Activated CD8-positive, alpha-beta T cell treated with anti-CD3 and anti-CD28 coated beads for 36 hours (primary cell): ENCODE measurements at regions not wholly inside any gene's neighbourhood (a gene's known extent, or its start where the extent isn't known, plus 50 kb on each side); places are given as distances from the start of the nearest gene placed in this dataset.

Experiments used
- ATAC-seq: fragments of 200-7000 bp; cut with Tn5 transposase; one replicate; pipeline ENCODE4 v1.10.0; 2021; ENCODE audit warnings: mild to moderate bottlenecking, moderate library complexity
- CTCF ChIA-PET: fragments of 350-600 bp; sonication (Branson Sonifier 250); formaldehyde crosslinking; loops from one replicate; lab custom pipeline; 2021; ENCODE audit warnings: antibody characterized with exemption; lab: Charles Lee
- POLR2A ChIA-PET: fragments of 350-600 bp; sonication (Branson Sonifier 250); formaldehyde crosslinking; loops from one replicate; lab custom pipeline; 2021; ENCODE audit warnings: antibody characterized with exemption; lab: Charles Lee
- DNase-seq: peaks from one replicate; pipeline ENCODE4 v3.0.0-alpha.2; 2020
- H3K27ac Mint-ChIP-seq: one replicate; pipeline ENCODE4 v1.8.0; 2021; ENCODE audit warnings: mild to moderate bottlenecking, mixed read lengths
- H3K27me3 Mint-ChIP-seq: one replicate; pipeline ENCODE4 v1.8.0; 2021; ENCODE audit warnings: mixed read lengths
- H3K36me3 Mint-ChIP-seq: one replicate; pipeline ENCODE4 v1.8.0; 2021; ENCODE audit warnings: low read depth, mixed read lengths
- H3K4me1 Mint-ChIP-seq: one replicate; pipeline ENCODE4 v1.8.0; 2021; ENCODE audit warnings: low read depth, mixed read lengths
- H3K4me3 Mint-ChIP-seq: one replicate; pipeline ENCODE4 v1.8.0; 2021; ENCODE audit warnings: mild to moderate bottlenecking, moderate library complexity, mixed read lengths
- H3K9me3 Mint-ChIP-seq: one replicate; pipeline ENCODE4 v1.8.0; 2021; ENCODE audit warnings: mixed read lengths
- CTCF ChIP-seq: fragments of 200-600 bp; IDR thresholded peaks from one replicate; pipeline ENCODE4 v1.8.0; 2022; ENCODE audit warnings: antibody characterized with exemption, mild to moderate bottlenecking
- intact Hi-C: fragments of 100-400 bp; cut with micrococcal nuclease; formaldehyde crosslinking; loops from one replicate; pipeline ENCODE4 v1.10.0; 2022

GRCh38 chr1:221439747-221440501, 302.0 kb downstream of the DUSP10 start:
- H3K27ac Mint-ChIP-seq = peak overlapping the region; percentile 93

GRCh38 chr1:221440658-221441057, 301.2 kb downstream of the DUSP10 start:
- POLR2A ChIA-PET = interaction anchor here (0.7 to 2.4 kb wide), 4 partner anchors 8 to 337 kb away, joined by 3 to 5 read pairs (median 3); partner anchors contain the start of gene DUSP10
- peaks cover 27% of the 10 kb centered on the region for H3K4me1 Mint-ChIP-seq
- H3K36me3 Mint-ChIP-seq = no peaks in the 10 kb centered on the region
- no peaks in the 10 kb centered on the region for H3K9me3 Mint-ChIP-seq
- H3K4me3 Mint-ChIP-seq = no peak overlapping the region
- DNase-seq (no peak), ATAC-seq (no peak)
- CTCF ChIA-PET = interaction anchor here (1.5 to 1.6 kb wide), 2 partner anchors 8 to 177 kb away, joined by 3 to 5 read pairs; no protein-coding TSS in a partner anchor
- peak overlapping the region; percentile 93 for H3K27ac Mint-ChIP-seq
- intact Hi-C loops = loop anchor here (10.0 kb wide), 1 partner anchor 274 kb away; no protein-coding TSS in a partner anchor
- TF ChIP-seq CTCF = no peak
- peaks cover 15% of the 10 kb centered on the region for H3K27me3 Mint-ChIP-seq

More at GRCh38 chr1:221439747-221440501, 302.0 kb downstream of the DUSP10 start:
- H3K36me3 Mint-ChIP-seq = no peaks in the 10 kb centered on the region
- ChIA-PET CTCF (interaction anchor here (1.0 to 2.2 kb wide), 4 partner anchors 7 to 630 kb away, joined by 3 to 7 read pairs (median 4); no protein-coding TSS in a partner anchor), POLR2A (interaction anchor here (0.7 to 1.2 kb wide), 5 partner anchors 8 to 339 kb away, joined by 3 to 5 read pairs (median 3); no protein-coding TSS in a partner anchor)
- DNase-seq (peak; percentile 73), ATAC-seq (peak; percentile 76)
- H3K27me3 Mint-ChIP-seq = peaks cover 12% of the 10 kb centered on the region
- peaks cover 34% of the 10 kb centered on the region for H3K4me1 Mint-ChIP-seq
- no peaks in the 10 kb centered on the region for H3K9me3 Mint-ChIP-seq
- intact Hi-C loops = loop anchor here (5.0 to 10.0 kb wide), 3 partner anchors 175 to 558 kb away; no protein-coding TSS in a partner anchor
- no peak for TF ChIP-seq CTCF
- H3K4me3 Mint-ChIP-seq = no peak overlapping the region

- no peaks in the 10 kb centered on the region for H3K9me3 Mint-ChIP-seq
- no peak overlapping the region for H3K27ac Mint-ChIP-seq
- no peak for ATAC-seq
- intact Hi-C loops = loop anchor here (10.0 kb wide), 1 partner anchor 273 kb away; no protein-coding TSS in a partner anchor
- no peak for DNase-seq
- POLR2A ChIA-PET = interaction anchor here (2.4 kb wide), 1 partner anchor 300 kb away, joined by 5 read pairs; the partner anchor contains the start of gene DUSP10
- H3K4me1 Mint-ChIP-seq = peaks cover 28% of the 10 kb centered on the region
- H3K27me3 Mint-ChIP-seq = peaks cover 22% of the 10 kb centered on the region
- H3K4me3 Mint-ChIP-seq = no peak overlapping the region
- H3K36me3 Mint-ChIP-seq = no peaks in the 10 kb centered on the region
- no peak for TF ChIP-seq CTCF
- CTCF ChIA-PET = no interaction called here
Observed at GRCh38 chr1:221442056-221442455, 299.8 kb downstream of the DUSP10 start.

- intact Hi-C loops = loop anchor here (10.0 kb wide), 1 partner anchor 270 kb away; no protein-coding TSS in a partner anchor
- POLR2A ChIA-PET = no interaction called here
- no peak for ATAC-seq
Observed at GRCh38 chr1:221444346-221444745, 297.5 kb downstream of the DUSP10 start.

More at GRCh38 chr1:221444346-221444745, 297.5 kb downstream of the DUSP10 start:
- Mint-ChIP-seq H3K27me3 (peaks cover 28% of the 10 kb centered on the region), H3K27ac (no peak overlapping the region), H3K4me1 (peaks cover 22% of the 10 kb centered on the region), H3K9me3 (no peaks in the 10 kb centered on the region), H3K4me3 (no peak overlapping the region), H3K36me3 (no peaks in the 10 kb centered on the region)
- DNase-seq = no peak
- TF ChIP-seq CTCF = no peak
- CTCF ChIA-PET = interaction anchor here (2.0 to 2.1 kb wide), 2 partner anchors 9 to 34 kb away, joined by 6 to 9 read pairs; no protein-coding TSS in a partner anchor
